ENCODE measurements at regions not wholly inside any gene's neighbourhood (a gene's known extent, or its start where the extent isn't known, plus 50 kb on each side); places are given as distances from the start of the nearest gene placed in this dataset.

DNA sequence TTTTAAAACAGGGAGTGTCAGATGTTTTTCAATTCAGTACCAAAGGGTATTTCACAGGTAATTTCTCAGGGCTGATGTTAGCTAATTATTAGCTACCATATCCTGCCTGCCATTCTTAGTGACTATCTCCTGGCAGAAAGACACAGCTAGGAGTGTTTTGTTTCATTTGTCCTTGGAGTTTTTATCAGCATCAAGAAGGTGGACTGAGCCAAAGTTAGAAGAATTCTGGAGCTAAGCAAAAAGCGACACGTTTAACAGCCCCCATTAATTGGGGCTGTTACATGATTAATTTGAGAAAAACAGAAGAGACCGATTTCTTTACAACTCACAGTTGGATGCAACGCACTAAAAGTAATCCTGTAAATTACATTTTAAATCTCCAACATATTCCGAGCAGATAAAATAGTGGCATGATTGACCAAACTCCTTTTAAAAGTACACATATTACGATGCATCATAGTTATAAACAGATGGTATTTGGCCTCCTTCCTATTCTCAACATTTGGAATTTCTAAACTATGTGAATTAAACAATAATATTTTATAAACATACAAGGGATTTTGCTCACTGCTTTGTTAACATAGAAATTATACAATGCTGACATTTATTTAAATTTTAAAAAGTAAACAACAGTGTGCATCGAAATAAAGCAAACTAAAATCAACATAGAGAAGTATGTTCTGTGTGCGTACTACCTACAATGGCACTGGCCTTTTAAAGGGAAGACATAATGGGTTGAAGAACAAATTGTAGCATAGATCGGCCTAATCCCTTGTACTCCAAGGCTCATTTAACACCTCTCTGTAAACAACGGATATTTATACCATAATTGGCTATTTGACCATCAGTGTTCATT is 585.1 kb downstream of the ZEB2 start:
- no peak for TF ChIP-seq TAF1 (IDR thresholded peaks at IDR 0.05; ENCODE audit: borderline replicate concordance, low read depth, low read length)
- TF ChIP-seq POLR2A (IDR thresholded peaks at IDR 0.05; ENCODE audit: low read depth, low read length), result no peak
